HCEC 1CT (cell line): ENCODE measurements at regions not wholly inside any gene's neighbourhood (a gene's known extent, or its start where the extent isn't known, plus 50 kb on each side); places are given as distances from the start of the nearest gene placed in this dataset.

Source experiments
- DNase-seq: peaks from one replicate; pipeline ENCODE4 v3.0.0-alpha.2; 2017

DNA sequence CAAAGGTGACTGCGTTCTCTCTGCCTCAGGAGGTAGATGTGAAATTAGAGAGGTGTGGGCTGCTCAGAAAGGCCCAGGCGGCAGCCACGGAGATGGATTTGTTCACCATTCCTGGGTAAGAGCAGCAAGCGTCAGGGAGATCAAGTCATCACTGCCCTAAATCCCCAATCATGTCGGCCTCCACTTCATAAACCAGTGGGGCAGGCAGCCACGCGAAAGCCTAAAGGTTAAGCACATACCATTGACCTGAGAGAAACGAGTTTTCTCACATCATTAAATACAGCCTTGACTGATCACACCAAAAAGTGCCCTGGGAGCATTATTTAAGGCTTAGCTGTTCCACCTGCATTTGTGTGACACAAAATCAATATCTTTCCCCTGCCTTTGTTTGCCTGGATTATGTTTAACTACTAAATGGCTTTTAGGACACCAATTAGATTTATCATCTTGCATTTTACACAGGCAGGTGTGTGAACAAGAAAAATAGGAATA lies 50.7 kb upstream of the FOXB1 start:
- DNase-seq, result no peak

DNA sequence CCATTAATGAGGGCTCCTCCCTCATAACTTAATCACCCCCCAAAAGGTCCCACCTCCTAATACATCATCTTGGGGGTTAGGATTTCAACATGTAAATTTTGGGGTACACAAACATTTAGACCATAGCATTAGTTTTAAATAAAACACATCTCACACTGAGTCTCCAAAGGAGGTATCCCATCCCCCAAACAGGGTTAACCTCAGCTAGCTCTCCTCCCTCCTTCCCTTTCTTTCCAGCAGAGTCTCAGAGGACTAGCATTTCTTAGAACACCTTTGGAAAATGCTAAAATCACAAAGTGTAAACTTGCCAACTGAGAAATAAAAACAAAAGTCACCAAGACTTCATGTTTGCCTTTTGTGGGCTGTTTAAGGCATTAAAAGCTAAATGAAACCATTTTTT lies 51.2 kb upstream of the FOXB1 start:
- no peak for DNase-seq

DNA sequence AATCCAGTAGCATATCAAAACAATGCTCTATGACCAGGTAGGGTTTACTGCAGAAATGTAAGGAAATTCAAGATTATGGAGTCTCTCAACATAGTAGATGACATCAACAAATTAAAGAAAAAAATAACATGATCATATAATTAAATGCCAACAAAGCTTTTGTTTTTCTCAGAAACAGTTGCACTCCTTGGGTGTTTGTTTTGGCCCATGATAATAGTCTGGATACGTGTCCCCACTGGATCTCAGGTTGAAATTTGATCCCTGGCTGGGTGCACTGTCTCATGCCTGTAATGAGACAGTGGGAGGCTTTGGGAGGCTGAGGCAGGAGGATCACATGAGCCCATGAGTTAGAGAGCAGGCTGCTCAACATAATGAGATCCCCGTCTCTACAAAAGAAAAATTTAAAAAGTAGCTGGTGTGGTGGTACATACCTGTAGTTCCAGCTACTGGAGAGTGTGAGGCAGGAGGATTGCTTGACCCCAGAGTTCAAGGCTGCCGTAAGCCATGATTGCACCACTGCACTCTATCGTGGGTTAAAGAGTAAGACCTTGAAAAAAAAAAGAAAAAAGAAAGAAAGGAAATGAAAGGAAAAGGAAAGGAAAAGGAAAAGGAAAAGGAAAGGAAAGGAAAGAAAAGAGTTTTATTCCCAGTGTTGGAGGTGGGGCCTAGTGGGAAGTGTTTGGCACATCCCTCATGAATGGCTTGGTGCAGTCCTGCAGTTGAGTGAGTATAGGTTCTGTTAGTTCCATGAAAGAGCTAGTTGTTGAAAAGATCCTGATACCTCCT lies 53.3 kb upstream of the FOXB1 start:
- no peak for DNase-seq

DNA sequence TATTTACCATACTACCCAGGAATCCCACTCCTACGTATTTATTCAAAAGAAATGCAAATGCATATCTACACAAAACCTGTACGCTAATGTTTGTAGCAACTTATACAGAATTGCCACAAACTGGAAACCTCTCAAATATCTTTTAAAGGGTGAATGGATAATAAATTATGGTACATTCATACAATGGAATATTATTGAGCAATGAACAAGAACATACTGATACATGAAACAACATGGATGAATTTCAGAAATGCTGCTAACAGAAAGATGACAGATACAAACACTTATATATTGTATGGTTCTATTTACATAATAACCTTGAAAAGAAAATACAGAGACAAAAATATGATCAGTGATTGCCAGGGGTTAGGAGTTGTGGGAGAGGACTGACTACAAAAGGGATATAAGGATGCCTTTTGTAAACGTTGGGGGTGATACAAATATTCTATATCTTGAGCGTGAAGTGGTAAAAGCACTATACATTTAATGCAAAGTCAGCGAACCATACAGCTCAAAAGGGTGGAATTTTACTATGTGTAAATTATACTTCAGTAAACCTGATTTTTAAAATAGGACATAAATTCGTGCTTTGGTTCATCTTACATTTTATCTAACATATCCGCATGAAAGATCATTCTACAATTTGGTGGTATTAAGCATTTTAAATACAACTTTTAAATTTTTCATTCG lies 55.0 kb upstream of the FOXB1 start:
- no peak for DNase-seq

DNA sequence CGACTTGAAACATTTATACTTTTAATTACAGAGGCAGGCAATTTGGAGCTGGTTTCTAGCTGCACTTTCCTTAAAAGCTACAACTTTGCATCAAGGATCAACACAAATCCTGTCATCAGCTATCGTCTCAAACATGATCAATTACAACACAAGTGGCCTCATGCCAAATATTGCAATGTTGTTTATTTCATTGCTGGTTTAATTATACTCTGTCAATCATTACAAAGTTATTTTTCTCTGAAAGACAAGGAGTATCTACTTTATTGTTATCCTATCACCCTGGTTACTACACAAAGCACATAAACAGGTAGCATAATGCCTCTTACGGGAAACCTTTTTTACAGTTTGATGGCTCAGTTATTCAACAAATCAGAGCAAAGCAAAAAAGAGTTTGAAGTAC lies 58.0 kb upstream of the FOXB1 start:
- DNase-seq, result no peak

DNA sequence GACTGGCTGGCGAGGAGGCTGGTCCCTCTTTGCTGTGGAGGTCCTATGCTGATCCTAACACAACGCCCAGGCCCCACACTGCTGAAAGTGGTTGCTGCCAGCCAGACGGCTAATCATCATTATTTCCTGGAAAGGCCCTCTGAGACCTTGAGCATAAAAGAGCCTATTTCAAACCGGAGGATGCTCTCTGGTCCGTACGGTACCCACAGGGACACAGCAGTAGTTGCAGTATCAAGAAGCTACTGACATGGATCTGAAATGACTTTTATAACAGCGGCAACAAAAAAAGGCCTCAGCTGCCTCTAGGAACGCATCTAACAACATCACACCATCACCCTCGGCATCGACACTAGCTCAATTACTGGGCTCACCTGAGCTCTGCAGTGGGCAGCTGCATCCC lies 59.1 kb upstream of the FOXB1 start:
- DNase-seq, result no peak

DNA sequence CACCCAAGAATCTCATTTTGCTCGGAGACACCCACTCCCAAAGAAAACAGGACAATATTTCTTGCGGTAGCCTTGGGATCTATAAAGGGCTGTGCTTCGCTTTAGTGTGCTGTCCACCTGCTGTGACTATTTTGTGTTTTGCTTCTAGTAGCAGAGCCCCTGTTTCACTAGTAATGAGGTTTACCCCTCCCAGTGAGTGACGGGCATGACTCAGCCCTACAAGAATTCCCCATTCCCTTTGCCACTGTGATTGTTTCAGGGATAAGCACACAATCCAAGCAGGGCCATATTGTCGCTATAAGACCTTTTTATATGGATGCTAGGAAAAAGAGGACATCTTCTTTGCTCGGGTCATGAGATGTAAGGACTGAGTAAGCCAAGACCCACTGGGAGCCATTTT lies 62.5 kb upstream of the FOXB1 start:
- DNase-seq, result no peak

DNA sequence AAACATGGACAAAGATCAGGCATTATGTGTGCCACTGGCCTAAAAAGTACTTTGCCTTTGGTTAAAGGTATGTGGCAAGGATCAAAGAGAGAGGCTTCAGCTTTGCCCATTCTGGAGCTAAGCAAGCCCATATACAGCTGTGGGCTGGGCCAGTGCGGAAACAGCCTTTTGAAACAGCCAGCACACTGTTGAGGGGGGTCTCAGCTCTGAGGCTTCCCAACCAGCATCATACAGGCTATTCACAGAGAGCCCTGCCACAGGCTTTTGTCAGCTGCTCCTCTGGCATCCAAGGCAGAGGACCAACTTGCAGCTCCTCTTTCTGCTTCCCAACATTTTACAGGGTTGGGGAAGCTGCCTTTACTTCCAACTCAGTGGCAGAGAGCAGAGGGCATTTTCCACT lies 63.2 kb upstream of the FOXB1 start:
- DNase-seq, result no peak

DNA sequence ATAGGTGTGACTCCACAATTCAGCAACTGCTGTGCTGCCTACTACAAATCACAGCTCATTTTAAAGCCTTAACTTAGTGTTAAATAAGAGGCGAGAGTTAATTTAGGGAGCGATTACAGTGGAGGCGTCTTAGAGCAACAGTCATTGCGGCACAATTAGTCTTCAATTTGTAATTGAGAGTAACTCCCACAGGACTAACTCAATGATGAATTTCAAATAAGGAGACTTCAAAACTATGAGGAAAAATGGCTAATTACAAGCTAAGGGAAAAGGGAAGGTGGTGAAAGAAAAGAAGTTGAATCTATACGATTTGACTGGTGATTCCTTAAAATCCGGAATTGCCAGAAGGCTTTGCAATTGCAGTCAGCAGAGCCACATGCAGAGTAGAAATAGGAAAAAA lies 63.7 kb upstream of the FOXB1 start:
- no peak for DNase-seq

DNA sequence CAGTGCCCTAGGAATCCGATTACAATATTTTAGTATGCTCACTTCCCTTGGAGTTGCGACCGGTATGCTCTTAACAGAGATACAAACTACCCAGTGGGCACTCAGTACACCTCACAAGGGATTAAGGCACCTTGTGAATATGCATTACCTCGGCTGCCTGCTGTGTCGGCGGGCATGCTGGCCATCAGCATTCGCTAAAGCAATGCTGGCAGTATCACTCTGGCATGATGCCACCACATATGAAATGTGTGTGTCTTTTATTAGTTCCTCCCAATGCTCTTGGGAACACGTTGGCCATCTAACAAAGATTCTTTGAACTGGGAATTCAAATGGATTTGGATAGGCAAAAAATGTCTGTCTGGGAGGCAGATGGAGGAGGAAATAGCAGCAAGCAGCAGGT lies 67.4 kb upstream of the FOXB1 start:
- DNase-seq, result no peak

DNA sequence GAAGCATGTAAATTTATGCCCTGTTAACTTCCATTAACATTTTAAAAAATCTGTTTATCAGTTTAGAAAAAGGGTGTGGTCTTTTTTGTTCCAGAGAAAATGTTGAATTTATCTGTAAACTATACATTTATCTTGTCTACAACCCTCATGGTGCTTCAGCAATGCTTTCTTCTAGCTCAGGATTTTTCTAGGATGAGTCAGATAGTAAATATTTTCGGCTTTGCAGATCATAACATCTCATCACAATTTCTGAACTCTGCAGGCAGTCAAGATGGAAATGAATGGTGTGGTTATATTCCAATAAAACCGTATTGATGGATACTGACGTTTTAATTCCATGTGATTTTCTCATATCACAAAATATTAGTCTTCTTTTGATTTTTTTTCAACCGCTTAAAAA lies 70.5 kb upstream of the FOXB1 start:
- peak; percentile 17 for DNase-seq

DNA sequence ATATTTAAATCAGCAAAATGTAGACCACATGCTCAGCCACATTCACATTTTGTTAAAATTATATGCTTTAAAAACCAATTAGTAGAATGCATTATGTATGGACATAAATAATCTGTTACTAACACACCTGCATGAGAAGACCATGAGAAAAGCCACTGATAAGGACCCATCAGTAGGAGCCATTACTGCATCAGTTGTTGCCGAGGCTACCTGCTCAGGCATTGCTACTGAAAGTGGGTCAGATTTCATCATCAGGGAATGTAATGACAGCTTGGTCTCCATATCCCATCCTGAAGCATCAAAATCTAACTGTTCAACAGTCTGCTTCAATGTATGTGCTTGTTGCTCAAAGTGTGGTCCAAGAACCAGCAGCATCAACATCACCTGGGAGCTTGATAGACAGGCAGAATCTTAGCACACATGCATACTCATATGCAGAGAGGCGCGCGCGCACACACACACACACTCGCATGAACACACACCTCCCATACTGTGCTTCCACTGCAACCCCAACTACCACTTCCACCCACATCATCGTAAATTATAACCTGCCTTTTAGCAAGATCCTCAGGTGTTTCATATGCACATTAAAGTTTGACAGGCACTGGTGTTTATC lies 72.4 kb upstream of the FOXB1 start:
- DNase-seq, result no peak

DNA sequence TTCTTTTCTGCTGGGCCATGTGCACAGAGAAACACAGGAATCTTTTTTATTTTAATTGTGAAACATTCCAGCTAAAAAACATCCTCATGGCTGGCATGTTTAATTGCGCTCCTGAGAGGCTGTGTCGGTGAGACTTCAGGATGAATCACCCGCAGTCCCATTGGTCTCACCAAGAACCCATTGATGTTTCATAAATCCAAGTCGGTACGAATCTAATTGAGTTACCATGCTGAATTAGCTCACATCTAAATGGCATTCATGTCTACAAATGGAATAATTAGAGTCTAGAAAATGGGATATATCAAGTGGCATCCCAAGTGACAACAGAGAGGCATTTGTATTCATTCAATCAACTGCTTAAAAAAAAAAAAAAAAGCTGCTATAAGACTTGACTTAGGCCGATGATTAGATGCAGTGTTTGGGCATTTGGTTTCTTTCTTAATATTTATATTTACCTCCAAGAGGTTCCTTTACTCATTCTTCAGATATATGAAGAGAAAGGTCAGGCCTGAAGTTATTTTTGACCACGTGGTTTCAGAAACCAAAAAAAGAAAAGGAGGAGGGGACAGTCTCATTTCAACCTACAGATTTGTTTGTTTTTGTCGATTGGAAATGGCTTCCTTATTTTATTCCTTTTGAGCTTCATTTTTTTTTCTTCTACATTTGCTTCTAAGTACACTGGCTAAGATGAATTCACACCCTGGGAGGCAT lies 79.1 kb upstream of the FOXB1 start:
- no peak for DNase-seq

DNA sequence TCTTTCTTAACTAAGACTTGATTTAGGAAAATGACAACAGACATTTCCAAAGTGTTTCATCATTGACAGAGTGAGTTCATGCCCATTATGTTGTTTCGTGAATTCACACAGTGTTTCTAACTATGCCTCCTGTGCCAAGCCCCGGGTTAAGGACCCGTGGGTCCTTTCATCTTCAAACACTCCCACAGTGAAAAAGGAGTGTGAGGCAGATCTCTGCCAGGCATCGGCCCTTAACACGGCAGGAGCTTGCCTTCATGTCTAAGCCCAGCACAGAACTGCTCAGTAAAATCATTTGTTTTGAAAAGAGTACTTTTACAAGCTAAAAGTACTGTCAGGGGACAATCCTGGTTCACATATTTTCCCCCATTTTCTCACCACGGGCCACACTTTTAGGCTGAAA lies 80.0 kb upstream of the FOXB1 start:
- DNase-seq, result no peak

DNA sequence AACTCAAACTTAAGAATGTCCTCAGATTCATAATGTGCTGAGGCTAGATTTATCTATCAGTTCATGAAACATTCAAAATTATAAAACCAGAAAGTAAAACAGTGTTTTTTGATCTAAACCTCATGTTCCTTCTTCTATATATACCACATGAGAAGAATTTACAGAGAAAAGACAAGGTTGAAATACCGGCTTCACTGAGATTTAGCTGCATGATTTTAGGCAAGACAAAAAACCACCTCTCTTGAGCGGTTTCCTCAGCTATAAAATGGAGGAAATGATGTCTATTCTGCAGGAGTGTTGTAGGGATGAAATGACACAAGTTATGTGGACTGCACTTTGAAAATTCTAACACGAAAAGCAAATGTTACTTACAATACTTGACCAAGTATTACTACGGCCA lies 80.6 kb upstream of the FOXB1 start:
- no peak for DNase-seq

DNA sequence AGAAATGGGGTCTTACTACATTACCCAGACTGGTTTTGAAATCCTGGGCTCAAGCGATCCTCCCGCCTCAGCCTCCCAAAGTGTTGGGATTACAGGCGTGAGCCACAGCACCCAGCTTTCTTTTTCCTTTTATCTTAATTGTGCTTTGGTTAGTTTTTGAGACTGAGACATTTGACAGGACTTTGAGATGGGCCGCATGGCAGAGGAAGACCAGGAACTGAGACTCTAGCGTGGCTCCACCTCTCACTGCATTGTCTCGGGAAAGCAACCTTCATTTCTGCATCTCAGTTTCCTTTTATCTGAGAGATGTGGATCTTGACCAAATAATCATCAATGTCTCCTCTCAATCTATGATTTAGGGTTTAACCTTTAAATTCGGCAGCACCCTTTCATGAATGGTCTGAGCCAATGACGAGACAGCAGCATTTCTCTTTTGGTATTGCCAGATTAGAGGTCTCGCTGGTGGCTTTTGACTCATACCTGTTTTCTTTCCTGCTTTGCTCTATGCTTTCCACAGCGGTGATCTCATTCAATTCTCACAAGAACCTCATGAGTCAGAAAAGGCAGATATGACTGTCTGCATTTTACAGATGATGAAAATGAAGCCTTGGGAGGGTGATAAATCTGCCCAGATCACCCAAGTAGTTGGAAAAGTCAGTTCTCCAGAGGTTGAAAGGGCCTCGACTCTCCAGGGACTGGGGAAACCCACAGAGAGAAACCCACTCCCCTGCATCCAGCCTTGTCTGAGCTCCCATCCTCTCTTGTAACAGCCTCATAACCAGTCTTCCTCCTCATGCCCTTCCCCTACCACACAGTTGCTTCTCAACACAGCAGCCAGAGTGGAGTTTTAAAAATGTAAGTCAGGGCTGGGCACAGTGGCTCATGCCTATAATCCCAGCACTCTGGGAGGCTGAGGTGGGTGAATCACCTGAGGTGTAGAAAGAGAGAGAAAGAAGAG lies 84.8 kb upstream of the FOXB1 start:
- peak; percentile 69 for DNase-seq

DNA sequence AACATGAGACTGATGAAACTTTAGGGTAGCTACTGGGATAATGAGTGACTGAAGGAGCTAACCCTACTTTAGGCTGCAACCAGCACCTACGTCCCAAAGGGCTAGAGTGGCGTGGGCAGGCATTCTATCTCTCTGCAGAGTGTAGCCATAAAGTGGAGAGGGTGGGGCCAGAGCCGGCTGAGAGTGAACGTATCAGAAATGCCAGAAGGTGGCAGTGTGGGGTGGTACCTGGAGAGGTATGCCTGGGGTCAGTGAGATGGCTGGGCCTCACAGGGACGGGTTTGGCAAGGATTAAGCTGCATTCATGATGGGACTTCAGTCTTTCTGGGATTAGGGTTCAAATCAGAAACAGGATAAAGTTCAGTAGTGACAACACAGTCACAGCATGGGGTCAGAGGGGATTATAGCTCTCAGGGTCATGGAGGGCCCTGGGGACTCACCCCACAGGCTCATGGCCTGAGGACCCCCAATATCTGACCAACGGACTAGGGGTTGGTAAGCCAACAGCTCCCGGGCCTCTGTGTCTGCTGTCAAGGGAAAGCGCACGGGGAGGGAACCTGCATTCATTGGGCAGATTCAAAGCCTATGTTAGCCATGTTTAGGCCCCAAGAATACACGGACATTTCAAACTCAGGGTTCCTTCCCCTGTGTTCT lies 86.5 kb upstream of the FOXB1 start:
- peak; percentile 40 for DNase-seq

DNA sequence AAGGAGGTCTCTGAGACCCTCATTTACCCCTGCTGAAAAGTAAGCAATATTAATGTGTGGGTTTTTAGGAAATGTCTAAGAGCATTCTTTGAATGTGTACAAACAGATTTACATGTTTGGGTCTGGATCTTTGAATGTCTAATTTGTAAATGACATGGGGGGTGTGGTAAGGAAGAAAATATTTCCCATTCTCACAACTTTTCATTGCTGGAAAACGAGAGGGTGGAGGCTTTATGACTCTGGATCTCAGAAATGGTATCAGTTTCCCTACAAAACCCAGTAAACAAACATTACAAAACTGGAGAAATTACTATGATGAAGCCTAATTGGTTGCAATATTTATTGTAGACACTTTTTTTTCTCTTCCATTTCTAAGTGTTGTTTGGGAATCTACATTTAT lies 98.1 kb upstream of the FOXB1 start:
- DNase-seq, result no peak

DNA sequence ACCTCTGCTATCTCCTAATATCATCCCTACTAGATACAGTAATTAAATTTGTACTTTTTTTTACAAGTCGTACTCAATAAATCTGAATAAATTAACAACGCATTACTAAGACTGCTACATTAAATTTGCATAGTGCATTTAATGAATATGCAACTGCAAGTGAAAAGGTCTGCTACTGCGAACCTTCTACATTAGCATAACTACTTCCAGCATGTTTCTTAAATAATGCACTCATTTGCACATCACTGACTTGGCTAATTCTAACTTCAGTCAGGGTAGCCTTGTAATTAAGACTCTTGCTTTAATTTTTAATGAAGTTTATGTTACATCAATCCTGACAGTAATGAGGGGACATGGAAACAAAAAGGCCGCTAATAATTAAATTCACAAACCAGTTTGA lies 98.9 kb upstream of the FOXB1 start:
- DNase-seq, result no peak

DNA sequence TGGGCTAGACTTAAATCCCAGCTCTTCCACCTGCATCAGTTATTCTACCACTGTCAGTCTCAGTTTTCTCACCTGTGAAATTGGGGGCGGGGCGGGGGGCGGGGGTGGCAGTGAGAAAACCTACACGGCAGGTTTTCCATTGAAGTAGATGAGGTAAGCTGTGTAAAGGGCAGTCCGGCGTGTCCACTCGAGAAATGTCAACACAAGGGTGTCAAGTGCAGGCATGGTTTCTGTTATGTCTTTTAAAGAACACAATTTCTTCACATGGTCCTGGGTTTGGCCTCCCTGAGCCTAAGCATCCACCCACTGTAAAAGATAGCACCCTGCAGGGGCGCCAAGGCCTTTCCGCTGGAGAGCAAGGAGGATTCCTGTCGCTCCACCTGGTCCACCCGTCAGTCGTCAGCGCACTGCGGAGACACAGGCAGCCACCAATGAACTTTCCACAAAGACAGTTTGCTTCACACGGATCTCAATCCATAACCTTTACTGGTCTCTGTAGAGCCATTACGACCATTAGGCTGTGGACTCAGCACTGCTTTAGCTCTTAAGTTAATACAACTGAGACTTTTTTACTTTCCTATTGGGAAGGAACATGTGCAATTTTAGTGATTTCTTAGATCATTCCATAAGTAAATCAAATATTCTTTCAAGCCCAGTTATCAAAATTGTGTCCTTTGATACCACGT lies 99.5 kb upstream of the FOXB1 start:
- DNase-seq, result no peak

DNA sequence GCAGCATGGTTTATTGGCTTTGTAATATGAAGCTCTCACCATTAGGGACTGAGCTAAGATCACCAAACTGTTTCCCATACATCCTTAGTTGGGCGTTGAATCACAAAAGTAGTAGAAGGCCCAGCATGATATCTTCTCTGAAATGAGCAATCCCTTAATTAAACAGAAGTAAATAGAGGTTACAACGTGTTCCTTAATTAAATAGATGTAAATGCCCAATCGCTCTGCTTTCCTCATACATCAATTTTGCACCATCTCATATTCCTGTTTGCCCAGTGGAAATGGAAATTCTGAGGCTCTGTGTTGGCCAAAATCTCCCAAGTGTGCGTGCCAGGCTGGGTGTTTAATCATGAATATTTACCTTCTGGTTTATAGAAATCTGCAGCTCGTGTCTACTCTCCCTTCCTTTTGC lies 107.4 kb upstream of the FOXB1 start:
- DNase-seq, result no peak
